SK-N-SH (cell line): ENCODE measurements at regions not wholly inside any gene's neighbourhood (a gene's known extent, or its start where the extent isn't known, plus 50 kb on each side); places are given as distances from the start of the nearest gene placed in this dataset.

Experiments used
- CTCF ChIA-PET: fragments of 300-600, 350-600 bp; formaldehyde crosslinking; extraction: SDS; loops from one replicate; lab custom pipeline; 2021; lab: Yijun Ruan, JAX
- POLR2A ChIA-PET: fragments of 350-600 bp; sonication (Branson Sonifier 250); formaldehyde crosslinking; extraction: SDS; loops from one replicate; lab custom pipeline; 2020; ENCODE audit warnings: antibody characterized with exemption, inconsistent platforms; lab: Yijun Ruan, JAX
- DNase-seq: peaks from one replicate; pipeline ENCODE4 v3.0.0; 2012
- H2AFZ ChIP-seq: fragments of 200-600 bp; sonication (generic); 2 replicates; pipeline ENCODE4 v1.8.1; 2016; ENCODE audit warnings: antibody characterized with exemption, mild to moderate bottlenecking, low read depth
- H3F3A ChIP-seq: fragments of 200-600 bp; sonication (generic); replicated peaks from 2 replicates; pipeline ENCODE3; 2016; ENCODE audit warnings: antibody characterized with exemption, mild to moderate bottlenecking; ENCODE audit not compliant: insufficient read depth
- H3K27ac ChIP-seq, 2 experiments: fragments of 200-500 bp in 1 of 2; fragments of 200-600 bp in 1 of 2; sonication (Bioruptor generic) in 1 of 2; sonication (generic), shearing (Covaris generic) in 1 of 2; 2 replicates each; pipeline versions ENCODE4 v1.5.1 to v1.6.1; 2014 to 2016; ENCODE audit warnings: low read depth in 2 of 2, inconsistent platforms in 1 of 2, low read length in 1 of 2, mild to moderate bottlenecking in 1 of 2, mixed read lengths in 1 of 2
- H3K27me3 ChIP-seq: fragments of 200-600 bp; sonication (generic), shearing (Covaris generic); 2 replicates; pipeline ENCODE4 v1.6.1; 2016; ENCODE audit warnings: mixed run types; ENCODE audit not compliant: insufficient read depth
- H3K36me3 ChIP-seq, 2 experiments: fragments of 200-500 bp in 1 of 2; fragments of 200-600 bp in 1 of 2; sonication (Bioruptor generic) in 1 of 2; sonication (generic) in 1 of 2; replicated peaks in 1 of 2; 2 replicates each; pipeline versions ENCODE3 to v1.5.1; 2014 to 2016; ENCODE audit warnings: low read length in 1 of 2, mild to moderate bottlenecking in 1 of 2; ENCODE audit not compliant: insufficient read depth in 2 of 2, control insufficient read depth in 1 of 2
- H3K4me1 ChIP-seq, 2 experiments: fragments of 200-500 bp in 1 of 2; fragments of 200-600 bp in 1 of 2; sonication (Bioruptor generic) in 1 of 2; sonication (generic), shearing (Covaris generic) in 1 of 2; 2 replicates each; pipeline versions ENCODE4 v1.5.1 to v1.6.1; 2014 to 2016; ENCODE audit warnings: low read depth in 1 of 2, low read length in 1 of 2, mixed run types in 1 of 2; ENCODE audit not compliant: insufficient read depth in 2 of 2, control insufficient read depth in 1 of 2
- H3K4me2 ChIP-seq: fragments of 200-600 bp; sonication (generic), shearing (Covaris generic); 2 replicates; pipeline ENCODE4 v1.6.1; 2017; ENCODE audit warnings: mixed run types
- H3K4me3 ChIP-seq, 2 experiments: fragments of 200-500 bp in 1 of 2; fragments of 200-600 bp in 1 of 2; sonication (Bioruptor generic) in 1 of 2; sonication (generic), shearing (Covaris generic) in 1 of 2; 2 replicates each; pipeline versions ENCODE4 v1.5.1 to v1.8.1; 2014 to 2016; ENCODE audit warnings: low read depth in 2 of 2, inconsistent platforms in 1 of 2, low read length in 1 of 2, mild to moderate bottlenecking in 1 of 2, mixed read lengths in 1 of 2, moderate library complexity in 1 of 2
- H3K79me2 ChIP-seq: fragments of 200-600 bp; sonication (generic); 2 replicates; pipeline ENCODE4 v1.8.1; 2017; ENCODE audit warnings: mild to moderate bottlenecking; ENCODE audit not compliant: insufficient read depth
- H3K9ac ChIP-seq: fragments of 200-600 bp; sonication (generic); 2 replicates; pipeline ENCODE4 v1.6.1; 2017; ENCODE audit warnings: mixed run types
- H3K9me2 ChIP-seq: fragments of 200-600 bp; sonication (generic); 2 replicates; pipeline ENCODE4 v1.6.1; 2017; ENCODE audit warnings: mixed run types
- H3K9me3 ChIP-seq: fragments of 200-600 bp; sonication (generic); 2 replicates; pipeline ENCODE4 v1.6.1; 2017; ENCODE audit warnings: mixed run types, mild to moderate bottlenecking, moderate library complexity
- H4K20me1 ChIP-seq: fragments of 200-600 bp; sonication (generic); 2 replicates; pipeline ENCODE4 v1.6.1; 2017; ENCODE audit warnings: mild to moderate bottlenecking, mixed run types; ENCODE audit not compliant: insufficient read depth
- CHD2 ChIP-seq: fragments of 150-350 bp; IDR thresholded peaks from 2 replicates; pipeline ENCODE4 v1.6.1; 2018; ENCODE audit warnings: low read length; ENCODE audit not compliant: partially characterized antibody
- ELF1 ChIP-seq: IDR thresholded peaks from 2 replicates; pipeline ENCODE4 v1.4.0; 2012
- EP300 ChIP-seq, 2 experiments: IDR thresholded peaks; 2 replicates each; pipeline versions ENCODE4 v1.4.0 to v1.6.1; 2012; ENCODE audit warnings: borderline replicate concordance in 1 of 2, low read depth in 1 of 2, low read length in 1 of 2
- EZH2phosphoT487 ChIP-seq: fragments of 200-600 bp; sonication (generic); IDR thresholded peaks from 2 replicates; pipeline ENCODE4 v1.6.1; 2017; ENCODE audit warnings: low read depth, mixed run types, mild to moderate bottlenecking, antibody characterized with exemption, moderate library complexity, borderline replicate concordance
- FOSL2 ChIP-seq: IDR thresholded peaks from 2 replicates; pipeline ENCODE4 v1.4.0; 2012; ENCODE audit warnings: low read depth, mild to moderate bottlenecking, moderate library complexity, borderline replicate concordance
- FOXJ3 ChIP-seq: sonication (generic); formaldehyde crosslinking; IDR thresholded peaks from 2 replicates; pipeline ENCODE4 v1.5.1; 2020; ENCODE audit warnings: mild to moderate bottlenecking, missing genetic modification reagents
- FOXM1 ChIP-seq: IDR thresholded peaks from 2 replicates; pipeline ENCODE4 v1.4.0; 2012; ENCODE audit warnings: low read depth, mild to moderate bottlenecking
- GATA2 ChIP-seq: sonication (generic); formaldehyde crosslinking; IDR thresholded peaks from 2 replicates; pipeline ENCODE4 v1.5.0; 2020; ENCODE audit warnings: mild to moderate bottlenecking, missing genetic modification reagents
- IRF3 ChIP-seq: fragments of 150-350 bp; IDR thresholded peaks from 2 replicates; pipeline ENCODE4 v1.6.1; 2016; ENCODE audit warnings: mild to moderate bottlenecking, low read depth, low read length
- JUND ChIP-seq: IDR thresholded peaks from 2 replicates; pipeline ENCODE4 v1.4.0; 2012
- NFIC ChIP-seq: IDR thresholded peaks from 2 replicates; pipeline ENCODE4 v1.4.0; 2012; ENCODE audit warnings: borderline replicate concordance
- NRF1 ChIP-seq: IDR thresholded peaks from 2 replicates; pipeline ENCODE4 v1.6.1; 2012; ENCODE audit warnings: low read depth, mild to moderate bottlenecking, low read length
- PBX3 ChIP-seq: IDR thresholded peaks from 2 replicates; pipeline ENCODE4; 2012
- RAD21 ChIP-seq: IDR thresholded peaks from 2 replicates; pipeline ENCODE4 v1.6.1; 2012; ENCODE audit warnings: mild to moderate bottlenecking, low read length
- RCOR1 ChIP-seq: fragments of 150-350 bp; IDR thresholded peaks from 2 replicates; pipeline ENCODE4 v1.6.1; 2017; ENCODE audit warnings: antibody characterized with exemption, low read length
- RFX5 ChIP-seq: IDR thresholded peaks from 2 replicates; pipeline ENCODE4 v1.6.1; 2012; ENCODE audit warnings: mild to moderate bottlenecking, improper control_type of control experiment, low read length
- RXRA ChIP-seq: IDR thresholded peaks from 2 replicates; pipeline ENCODE4 v1.4.0; 2012; ENCODE audit warnings: low read depth, mild to moderate bottlenecking, borderline replicate concordance
- SIN3A ChIP-seq: IDR thresholded peaks from 2 replicates; pipeline ENCODE4 v1.6.1; 2012; ENCODE audit warnings: low read depth, mild to moderate bottlenecking, low read length, moderate library complexity, borderline replicate concordance
- TCF12 ChIP-seq: IDR thresholded peaks from 2 replicates; pipeline ENCODE4 v1.4.0; 2012
- TEAD4 ChIP-seq: IDR thresholded peaks from 2 replicates; pipeline ENCODE4 v1.4.0; 2012; ENCODE audit warnings: mild to moderate bottlenecking, borderline replicate concordance; ENCODE audit not compliant: insufficient read depth
- YY1 ChIP-seq: IDR thresholded peaks from 2 replicates; pipeline ENCODE4 v1.4.0; 2012; ENCODE audit warnings: low read depth, mild to moderate bottlenecking
- WGBS: methylation state at CpG from one replicate; pipeline ENCODE4 v1.1.6; 2017; ENCODE audit warnings: low lambda C conversion rate; 5-methylcytosine and 5-hydroxymethylcytosine counted together
- TF ChIP-seq, protein P1 (sequence below): IDR thresholded peaks from 2 replicates; pipeline ENCODE4 v1.4.0; 2012; ENCODE audit warnings: low read depth, borderline replicate concordance
- TF ChIP-seq, protein P2 (sequence below): fragments of 150-350 bp; IDR thresholded peaks from 2 replicates; pipeline ENCODE4 v1.6.1; 2017; ENCODE audit warnings: antibody characterized with exemption, low read length, low read depth, borderline replicate concordance
- TF ChIP-seq, protein P3 (sequence below): fragments of 200-600 bp; sonication (generic); IDR thresholded peaks from 2 replicates; pipeline ENCODE4 v1.6.1; 2017; ENCODE audit warnings: antibody characterized with exemption, mild to moderate bottlenecking, moderate library complexity

DNA sequence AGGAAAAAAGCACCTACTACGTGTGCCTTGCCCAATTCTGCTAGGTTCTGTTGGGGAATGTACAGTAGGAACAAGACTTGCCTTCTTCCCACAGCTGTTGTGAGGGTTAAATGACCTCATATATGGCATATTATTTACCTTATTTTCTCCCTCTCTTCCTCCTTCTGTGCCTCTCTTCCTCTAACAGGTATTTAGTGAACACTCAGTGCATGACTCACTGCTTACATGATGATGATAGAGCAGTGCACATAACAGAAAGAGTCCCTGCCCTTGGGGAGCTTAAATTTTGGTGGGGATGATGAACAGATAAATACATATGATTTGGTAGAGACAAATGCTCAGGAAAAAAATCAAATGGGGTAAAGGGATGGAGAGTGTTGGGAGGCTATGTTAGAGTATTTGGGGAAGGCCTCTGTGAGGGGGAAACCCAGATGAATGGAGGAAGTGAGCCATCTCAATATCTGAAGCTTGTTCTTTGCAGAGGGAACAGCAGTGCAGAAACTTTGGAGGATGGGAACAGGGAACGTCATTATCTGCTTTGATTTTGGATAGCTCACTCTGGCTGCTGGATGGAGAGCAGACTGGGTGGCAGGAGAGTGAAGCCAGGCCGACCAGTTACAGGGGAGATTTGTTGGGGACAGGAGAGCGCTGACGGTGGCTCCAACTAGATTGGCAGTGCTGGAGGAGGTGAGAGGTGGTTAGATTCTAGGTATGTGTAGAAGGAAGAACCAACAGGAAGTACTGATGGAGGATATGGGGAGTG is 95.5 kb upstream of the TENM4 start:
- CTCF ChIA-PET = interaction anchor here (0.7 to 1.7 kb wide), 2 partner anchors 13 to 98 kb away, joined by 3 read pairs; no protein-coding TSS in a partner anchor
- Histone ChIP-seq H3K4me3 (no peak overlapping the region), H3K9ac (no peak overlapping the region), H3K9me3 (no peaks in the 10 kb centered on the region), H3K9me2 (no peaks in the 10 kb centered on the region), H3K4me1 (no peaks in the 10 kb centered on the region), H2AFZ (no peak overlapping the region), H3K4me2 (no peak overlapping the region), H4K20me1 (no peaks in the 10 kb centered on the region), H3F3A (no peaks in the 10 kb centered on the region), H3K27me3 (no peaks in the 10 kb centered on the region), H3K36me3 (no peaks in the 10 kb centered on the region), H3K79me2 (no peaks in the 10 kb centered on the region), H3K27ac (no peak overlapping the region)
- no peak for TF ChIP-seq TCF12
- no peak for TF ChIP-seq RAD21
- TF ChIP-seq RCOR1 = no peak
- TF ChIP-seq, protein P1, sequence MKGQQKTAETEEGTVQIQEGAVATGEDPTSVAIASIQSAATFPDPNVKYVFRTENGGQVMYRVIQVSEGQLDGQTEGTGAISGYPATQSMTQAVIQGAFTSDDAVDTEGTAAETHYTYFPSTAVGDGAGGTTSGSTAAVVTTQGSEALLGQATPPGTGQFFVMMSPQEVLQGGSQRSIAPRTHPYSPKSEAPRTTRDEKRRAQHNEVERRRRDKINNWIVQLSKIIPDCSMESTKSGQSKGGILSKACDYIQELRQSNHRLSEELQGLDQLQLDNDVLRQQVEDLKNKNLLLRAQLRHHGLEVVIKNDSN = no peak
- TF ChIP-seq, protein P2, sequence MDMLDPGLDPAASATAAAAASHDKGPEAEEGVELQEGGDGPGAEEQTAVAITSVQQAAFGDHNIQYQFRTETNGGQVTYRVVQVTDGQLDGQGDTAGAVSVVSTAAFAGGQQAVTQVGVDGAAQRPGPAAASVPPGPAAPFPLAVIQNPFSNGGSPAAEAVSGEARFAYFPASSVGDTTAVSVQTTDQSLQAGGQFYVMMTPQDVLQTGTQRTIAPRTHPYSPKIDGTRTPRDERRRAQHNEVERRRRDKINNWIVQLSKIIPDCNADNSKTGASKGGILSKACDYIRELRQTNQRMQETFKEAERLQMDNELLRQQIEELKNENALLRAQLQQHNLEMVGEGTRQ = no peak
- TF ChIP-seq, protein P3, sequence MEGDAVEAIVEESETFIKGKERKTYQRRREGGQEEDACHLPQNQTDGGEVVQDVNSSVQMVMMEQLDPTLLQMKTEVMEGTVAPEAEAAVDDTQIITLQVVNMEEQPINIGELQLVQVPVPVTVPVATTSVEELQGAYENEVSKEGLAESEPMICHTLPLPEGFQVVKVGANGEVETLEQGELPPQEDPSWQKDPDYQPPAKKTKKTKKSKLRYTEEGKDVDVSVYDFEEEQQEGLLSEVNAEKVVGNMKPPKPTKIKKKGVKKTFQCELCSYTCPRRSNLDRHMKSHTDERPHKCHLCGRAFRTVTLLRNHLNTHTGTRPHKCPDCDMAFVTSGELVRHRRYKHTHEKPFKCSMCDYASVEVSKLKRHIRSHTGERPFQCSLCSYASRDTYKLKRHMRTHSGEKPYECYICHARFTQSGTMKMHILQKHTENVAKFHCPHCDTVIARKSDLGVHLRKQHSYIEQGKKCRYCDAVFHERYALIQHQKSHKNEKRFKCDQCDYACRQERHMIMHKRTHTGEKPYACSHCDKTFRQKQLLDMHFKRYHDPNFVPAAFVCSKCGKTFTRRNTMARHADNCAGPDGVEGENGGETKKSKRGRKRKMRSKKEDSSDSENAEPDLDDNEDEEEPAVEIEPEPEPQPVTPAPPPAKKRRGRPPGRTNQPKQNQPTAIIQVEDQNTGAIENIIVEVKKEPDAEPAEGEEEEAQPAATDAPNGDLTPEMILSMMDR = no peak
- no peak for TF ChIP-seq ELF1
- no peak for TF ChIP-seq CHD2
- no peak for TF ChIP-seq RXRA
- TF ChIP-seq GATA2 (CRISPR knock-in tag) = no peak
- TF ChIP-seq TEAD4 = no peak
- TF ChIP-seq RFX5 = no peak
- no peak for TF ChIP-seq EP300 (IDR thresholded peaks at IDR 0.05; ENCODE audit: borderline replicate concordance in 1 of 2, low read depth in 1 of 2, low read length in 1 of 2)
- no peak for TF ChIP-seq FOXJ3 (CRISPR knock-in tag)
- TF ChIP-seq YY1 = no peak
- DNase-seq = no peak
- POLR2A ChIA-PET = no interaction called here
- 45% methylated on average over 5 of the region's 5 CpGs for WGBS

DNA sequence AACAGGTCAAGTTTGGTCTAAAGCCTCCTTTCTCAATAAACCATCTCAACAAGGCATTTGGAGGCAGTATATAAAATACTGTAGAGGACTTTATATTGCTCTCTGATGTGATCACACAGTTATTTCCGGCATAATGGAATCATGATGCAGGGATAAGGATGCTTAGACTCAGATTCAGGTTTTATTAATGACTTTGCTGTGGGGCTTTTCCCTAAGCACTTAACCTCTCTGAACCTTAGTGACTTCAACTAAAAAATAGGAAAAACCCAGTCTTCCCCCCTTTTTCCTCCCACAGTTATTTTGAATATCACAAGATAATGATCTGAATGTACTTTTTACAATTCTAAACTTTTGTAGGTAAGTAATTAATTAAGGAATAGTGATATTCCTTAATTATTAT is 94.8 kb upstream of the TENM4 start:
- ChIA-PET CTCF (no interaction called here), POLR2A (no interaction called here)
- TF ChIP-seq RAD21 (no peak), NRF1 (no peak), FOXM1 (no peak), SIN3A (no peak), PBX3 (no peak), FOSL2 (no peak), NFIC (no peak), RFX5 (no peak), EP300 (IDR thresholded peaks at IDR 0.05; ENCODE audit: borderline replicate concordance in 1 of 2, low read depth in 1 of 2, low read length in 1 of 2) (no peak), EZH2phosphoT487 (no peak), JUND (no peak), IRF3 (no peak)

More for the DNA sequence above, 94.8 kb upstream of the TENM4 start:
- no peaks in the 10 kb centered on the region for H4K20me1 ChIP-seq
- no peak overlapping the region for H3K4me3 ChIP-seq
- H3K4me1 ChIP-seq = no peaks in the 10 kb centered on the region
- H3K27ac ChIP-seq = no peak overlapping the region
- no peak overlapping the region for H2AFZ ChIP-seq
- H3F3A ChIP-seq = no peaks in the 10 kb centered on the region
- H3K9me3 ChIP-seq = no peaks in the 10 kb centered on the region
- H3K4me2 ChIP-seq = no peak overlapping the region
- H3K27me3 ChIP-seq = no peaks in the 10 kb centered on the region
- DNase-seq = no peak
- no peak overlapping the region for H3K9ac ChIP-seq
- no peaks in the 10 kb centered on the region for H3K36me3 ChIP-seq
- WGBS = 18% methylated on average over 1 of the region's 1 CpG
- no peaks in the 10 kb centered on the region for H3K9me2 ChIP-seq
- no peaks in the 10 kb centered on the region for H3K79me2 ChIP-seq
